ENCODE measurements at regions not wholly inside any gene's neighbourhood (a gene's known extent, or its start where the extent isn't known, plus 50 kb on each side); places are given as distances from the start of the nearest gene placed in this dataset.

- ChIA-PET CTCF (interaction anchor here (2.4 kb wide), 1 partner anchor 10 kb away, joined by 9 read pairs; no protein-coding TSS in a partner anchor), POLR2A (no interaction called here)
- TF ChIP-seq CTCF (IDR thresholded peaks at IDR 0.05; ENCODE audit: insufficient read depth, low read length, missing control alignments), result no peak
- no peak for DNase-seq (ENCODE audit: low read depth, low spot score)
- no peak overlapping the region for H3K4me3 ChIP-seq (ENCODE audit: low read depth, low read length)
These were observed 321.8 kb upstream of the NFE2L3 start for GRCh38 chr7:25830215-25830614.

- POLR2A ChIA-PET, result no interaction called here
- CTCF ChIA-PET, result interaction anchor here (2.4 to 2.5 kb wide), 2 partner anchors 11 to 20 kb away, joined by 9 to 13 read pairs; no protein-coding TSS in a partner anchor
- no peak overlapping the region for H3K4me3 ChIP-seq (ENCODE audit: low read depth, low read length)
- no peak for DNase-seq (ENCODE audit: low read depth, low spot score)
- no peak for TF ChIP-seq CTCF (IDR thresholded peaks at IDR 0.05; ENCODE audit: insufficient read depth, low read length, missing control alignments)
These were observed 320.8 kb upstream of the NFE2L3 start for GRCh38 chr7:25831062-25831691.

- POLR2A ChIA-PET, result no interaction called here
- no peak for TF ChIP-seq CTCF (IDR thresholded peaks at IDR 0.05; ENCODE audit: insufficient read depth, low read length, missing control alignments)
- CTCF ChIA-PET, result interaction anchor here (1.5 to 2.5 kb wide), 3 partner anchors 12 to 20 kb away, joined by 3 to 13 read pairs (median 4); no protein-coding TSS in a partner anchor
- H3K4me3 ChIP-seq (ENCODE audit: low read depth, low read length), result no peak overlapping the region
- no peak for DNase-seq (ENCODE audit: low read depth, low spot score)
These were observed 320.1 kb upstream of the NFE2L3 start for GRCh38 chr7:25831831-25832411.

- POLR2A ChIA-PET, result no interaction called here
- CTCF ChIA-PET, result interaction anchor here (1.4 to 2.5 kb wide), 5 partner anchors 10 to 19 kb away, joined by 3 to 13 read pairs (median 4); no protein-coding TSS in a partner anchor
- no peak overlapping the region for H3K4me3 ChIP-seq (ENCODE audit: low read depth, low read length)
- DNase-seq (ENCODE audit: low read depth, low spot score), result no peak
- TF ChIP-seq CTCF (IDR thresholded peaks at IDR 0.05; ENCODE audit: insufficient read depth, low read length, missing control alignments), result no peak
These were observed 319.5 kb upstream of the NFE2L3 start for GRCh38 chr7:25832456-25832855.

GRCh38 chr7:25832929-25833328, 319.1 kb upstream of the NFE2L3 start:
- no peak for TF ChIP-seq CTCF (IDR thresholded peaks at IDR 0.05; ENCODE audit: insufficient read depth, low read length, missing control alignments)
- POLR2A ChIA-PET, result no interaction called here
- no peak overlapping the region for H3K4me3 ChIP-seq (ENCODE audit: low read depth, low read length)
- CTCF ChIA-PET, result interaction anchor here (1.4 to 2.5 kb wide), 5 partner anchors 11 to 19 kb away, joined by 3 to 13 read pairs (median 4); no protein-coding TSS in a partner anchor
- DNase-seq (ENCODE audit: low read depth, low spot score), result no peak

GRCh38 chr7:25834050-25834449, 317.9 kb upstream of the NFE2L3 start:
- CTCF ChIA-PET, result interaction anchor here (1.4 to 2.5 kb wide), 3 partner anchors 12 to 18 kb away, joined by 3 to 13 read pairs (median 4); no protein-coding TSS in a partner anchor
- TF ChIP-seq CTCF (IDR thresholded peaks at IDR 0.05; ENCODE audit: insufficient read depth, low read length, missing control alignments), result no peak
- DNase-seq (ENCODE audit: low read depth, low spot score), result no peak
- POLR2A ChIA-PET, result no interaction called here
- no peak overlapping the region for H3K4me3 ChIP-seq (ENCODE audit: low read depth, low read length)

Measured in AG04449 (cell line).